HepG2 (cell line): ENCODE measurements at regions not wholly inside any gene's neighbourhood (a gene's known extent, or its start where the extent isn't known, plus 50 kb on each side); places are given as distances from the start of the nearest gene placed in this dataset.

ENCODE experiments used
- ATAC-seq: fragments of 200-7000 bp; cut with Tn5 transposase; 3 replicates; pipeline ENCODE4 v1.9.1; 2020; ENCODE audit warnings: mild to moderate bottlenecking, moderate library complexity
- BruUV-seq: library from RNA; stranded (reverse); fragments of 400-500 nt; replicated peaks from 2 replicates; lab custom pipeline; 2021; lab: Mats Ljungman, UMichigan
- CTCF ChIA-PET: fragments of 300-600 bp; formaldehyde crosslinking; extraction: SDS; loops from one replicate; lab custom pipeline; 2021; ENCODE audit warnings: low total read pairs, inconsistent platforms, low intra/inter-chr PET ratio; lab: Yijun Ruan, JAX
- POLR2A ChIA-PET: fragments of 350-600 bp; sonication (Branson Sonifier 250); formaldehyde crosslinking; loops from one replicate; lab custom pipeline; 2020; ENCODE audit warnings: antibody characterized with exemption, inconsistent platforms; lab: Yijun Ruan, JAX
- DNase-seq: peaks from one replicate; pipeline ENCODE4 v3.0.0-alpha.2; 2015; ENCODE audit warnings: low spot score
- FAIRE-seq: peaks from 3 replicates; lab custom pipeline; 2011; peaks lifted over from hg19 to GRCh38; lab: Jason Lieb, UNC
- H2AFZ ChIP-seq: one replicate; pipeline ENCODE4 v1.6.1; 2011; ENCODE audit warnings: low read length, inconsistent platforms
- H3K27ac ChIP-seq: fragments of 300-600 bp; 3 replicates; pipeline ENCODE4 v1.8.0; 2011; ENCODE audit warnings: mixed run types, mild to moderate bottlenecking, mixed read lengths, low read length, inconsistent platforms; ENCODE audit not compliant: insufficient read depth; ENCODE audit errors: extremely low read length
- H3K27me3 ChIP-seq, 2 experiments: fragments of 200-600 bp in 1 of 2; 2 replicates in 1 of 2; 3 replicates in 1 of 2; pipeline versions ENCODE4 v1.6.0 to v1.8.0; 2011; ENCODE audit warnings: low read length in 2 of 2, mild to moderate bottlenecking in 2 of 2, moderate library complexity in 2 of 2, inconsistent platforms in 1 of 2; ENCODE audit not compliant: insufficient read depth in 2 of 2, control insufficient read depth in 1 of 2
- H3K36me3 ChIP-seq, 2 experiments: fragments of 200-600 bp in 1 of 2; replicated peaks in 1 of 2; 2 replicates in 1 of 2; 3 replicates in 1 of 2; pipeline versions ENCODE4 v1.5.1 to v1.8.0; 2011; ENCODE audit warnings: low read length in 2 of 2, inconsistent platforms in 1 of 2; ENCODE audit not compliant: insufficient read depth in 2 of 2, control insufficient read depth in 1 of 2
- H3K4me1 ChIP-seq: 2 replicates; pipeline ENCODE4 v1.5.1; 2012; ENCODE audit warnings: low read length, inconsistent platforms; ENCODE audit not compliant: insufficient read depth
- H3K4me2 ChIP-seq: 2 replicates; pipeline ENCODE4 v1.6.0; 2011; ENCODE audit warnings: low read depth, low read length, inconsistent platforms
- H3K4me3 ChIP-seq, 3 experiments: fragments of 200-600 bp in 1 of 3; sonication (generic), shearing (Covaris generic) in 1 of 3; replicated peaks in 1 of 3; 2 replicates each; pipeline ENCODE4 v1.5.1; 2011 to 2016; ENCODE audit warnings: low read length in 3 of 3, inconsistent platforms in 2 of 3, low read depth in 2 of 3, mild to moderate bottlenecking in 2 of 3, control low read depth in 1 of 3, mixed read lengths in 1 of 3; ENCODE audit not compliant: insufficient read depth in 1 of 3
- H3K79me2 ChIP-seq: one replicate; pipeline ENCODE4 v1.6.1; 2011; ENCODE audit warnings: low read length, inconsistent platforms; ENCODE audit not compliant: insufficient read depth
- H3K9ac ChIP-seq: 2 replicates; pipeline ENCODE4 v1.6.0; 2011; ENCODE audit warnings: mild to moderate bottlenecking, low read depth, low read length, inconsistent platforms; ENCODE audit not compliant: insufficient read depth
- H3K9me3 ChIP-seq: 2 replicates; pipeline ENCODE4 v1.5.1; 2012; ENCODE audit warnings: mild to moderate bottlenecking, low read length
- H4K20me1 ChIP-seq: 2 replicates; pipeline ENCODE4 v1.6.0; 2011; ENCODE audit warnings: inconsistent platforms, mild to moderate bottlenecking, low read length, moderate library complexity; ENCODE audit not compliant: insufficient read depth
- ARNTL ChIP-seq: sonication (generic); formaldehyde crosslinking; IDR thresholded peaks from 2 replicates; pipeline ENCODE4 v1.4.0; 2020; ENCODE audit warnings: mild to moderate bottlenecking, missing genetic modification reagents
- CHD2 ChIP-seq: IDR thresholded peaks from 2 replicates; pipeline ENCODE4 v1.6.1; 2011; ENCODE audit warnings: low read depth, low read length, improper control_type of control experiment
- CREB3 ChIP-seq: sonication (generic); formaldehyde crosslinking; IDR thresholded peaks from 2 replicates; pipeline ENCODE4 v1.5.0; 2020; ENCODE audit warnings: missing genetic modification reagents
- DNMT1 ChIP-seq: sonication (generic); formaldehyde crosslinking; IDR thresholded peaks from 2 replicates; pipeline ENCODE4 v1.5.1; 2020; ENCODE audit warnings: mild to moderate bottlenecking, missing genetic modification reagents
- KDM2A ChIP-seq: sonication (generic); formaldehyde crosslinking; IDR thresholded peaks from 2 replicates; pipeline ENCODE4 v1.4.0; 2020; ENCODE audit warnings: low read depth, missing genetic modification reagents, borderline replicate concordance
- KLF11 ChIP-seq: IDR thresholded peaks from 2 replicates; pipeline ENCODE4 v1.6.1; 2016; ENCODE audit warnings: missing compliant biosample characterization
- NAIF1 ChIP-seq: sonication (generic); formaldehyde crosslinking; IDR thresholded peaks from 2 replicates; pipeline ENCODE4 v1.5.0; 2020; ENCODE audit warnings: mild to moderate bottlenecking, missing genetic modification reagents, borderline replicate concordance
- PATZ1 ChIP-seq: sonication (generic); formaldehyde crosslinking; IDR thresholded peaks from 2 replicates; pipeline ENCODE4 v1.4.0; 2020; ENCODE audit warnings: missing genetic modification reagents
- PHF8 ChIP-seq: sonication (generic); formaldehyde crosslinking; IDR thresholded peaks from 2 replicates; pipeline ENCODE4 v1.5.0; 2020; ENCODE audit warnings: missing genetic modification reagents
- RNF219 ChIP-seq: sonication (generic); formaldehyde crosslinking; IDR thresholded peaks from 2 replicates; pipeline ENCODE4 v1.5.0; 2020; ENCODE audit warnings: mild to moderate bottlenecking, missing genetic modification reagents
- ZBTB42 ChIP-seq: sonication (generic); formaldehyde crosslinking; IDR thresholded peaks from 2 replicates; pipeline ENCODE4 v1.5.0; 2020; ENCODE audit warnings: mild to moderate bottlenecking, missing genetic modification reagents
- ZEB1 ChIP-seq: IDR thresholded peaks from 2 replicates; pipeline ENCODE4 v1.6.1; 2012; ENCODE audit warnings: mild to moderate bottlenecking, low read depth, inconsistent platforms; ENCODE audit not compliant: insufficient replicate concordance
- ZNF138 ChIP-seq: sonication (generic); formaldehyde crosslinking; IDR thresholded peaks from 2 replicates; pipeline ENCODE4 v1.5.0; 2020; ENCODE audit warnings: mild to moderate bottlenecking, low read depth, missing genetic modification reagents
- ZNF251 ChIP-seq: sonication (generic); formaldehyde crosslinking; IDR thresholded peaks from 2 replicates; pipeline ENCODE4 v1.9.0; 2021; ENCODE audit warnings: mild to moderate bottlenecking, missing genetic modification reagents
- ZNF343 ChIP-seq: sonication (generic); formaldehyde crosslinking; IDR thresholded peaks from 2 replicates; pipeline ENCODE4 v1.4.0; 2020; ENCODE audit warnings: mild to moderate bottlenecking, missing genetic modification reagents
- ZNF660 ChIP-seq: sonication (generic); formaldehyde crosslinking; IDR thresholded peaks from 2 replicates; pipeline ENCODE4 v1.5.1; 2020; ENCODE audit warnings: mild to moderate bottlenecking, low read depth, missing genetic modification reagents, borderline replicate concordance
- ZNF839 ChIP-seq: sonication (generic); formaldehyde crosslinking; IDR thresholded peaks from 2 replicates; pipeline ENCODE4 v1.4.0; 2020; ENCODE audit warnings: missing genetic modification reagents, mild to moderate bottlenecking, borderline replicate concordance
- ZNF841 ChIP-seq: sonication (generic); formaldehyde crosslinking; IDR thresholded peaks from 2 replicates; pipeline ENCODE4 v1.8.1; 2023; ENCODE audit warnings: missing genetic modification reagents, borderline replicate concordance
- in situ Hi-C: cut with HindIII; loops from 2 replicates; pipeline ENCODE4 v1.10.0; 2017; ENCODE audit warnings: low pct_unique_long_range_greater_than_20kb; ENCODE audit not compliant: extremely low pct_ligation_motif_present
- intact Hi-C: fragments of 100-400 bp; cut with micrococcal nuclease; formaldehyde crosslinking; loops from one replicate; pipeline ENCODE4 v1.10.0; 2022; ENCODE audit not compliant: unreplicated experiment

GRCh38 chr1:82466891-82467290 is 666.2 kb downstream of the ADGRL2 start (continued):
- TF ChIP-seq ZNF660 (CRISPR knock-in tag) (no peak), ZNF138 (CRISPR knock-in tag) (no peak), CREB3 (no peak), ZNF251 (CRISPR knock-in tag) (no peak), ZNF839 (CRISPR knock-in tag) (no peak)

GRCh38 chr1:82466416-82466815 is 665.7 kb downstream of the ADGRL2 start:
- intact Hi-C loops, result no loop called here
- ChIA-PET POLR2A (no interaction called here), CTCF (no interaction called here)
- ATAC-seq (no peak), DNase-seq (no peak), FAIRE-seq (no peak)
- Histone ChIP-seq H2AFZ (no peak overlapping the region), H3K9me3 (peaks cover 71% of the 10 kb centered on the region), H3K4me2 (no peak overlapping the region), H3K4me1 (no peaks in the 10 kb centered on the region), H3K27ac (no peak overlapping the region), H3K9ac (no peak overlapping the region), H3K36me3 (no peaks in the 10 kb centered on the region), H3K79me2 (no peaks in the 10 kb centered on the region), H4K20me1 (no peaks in the 10 kb centered on the region), H3K27me3 (no peaks in the 10 kb centered on the region), H3K4me3 (no peak overlapping the region)
- in situ Hi-C loops, result no loop called here
- no TSS peak for BruUV-seq
- TF ChIP-seq ARNTL (CRISPR knock-in tag) (no peak), RNF219 (no peak), NAIF1 (CRISPR knock-in tag) (no peak), ZNF841 (CRISPR knock-in tag) (no peak), CHD2 (no peak), KLF11 (no peak), KDM2A (no peak), ZBTB42 (CRISPR knock-in tag) (no peak), PATZ1 (CRISPR knock-in tag) (no peak), DNMT1 (CRISPR knock-in tag) (no peak), ZEB1 (no peak), PHF8 (CRISPR knock-in tag) (no peak), ZNF343 (CRISPR knock-in tag) (no peak)
